Endometrium (tissue), 2 donors: ENCODE measurements at regions not wholly inside any gene's neighbourhood (a gene's known extent, or its start where the extent isn't known, plus 50 kb on each side); places are given as distances from the start of the nearest gene placed in this dataset.

Experiments used
- FAIRE-seq: peaks from 2 replicates; lab custom pipeline; 2012; peaks lifted over from hg19 to GRCh38; lab: Jason Lieb, UNC
- donor health status: control.
- donor health status: control.

GRCh38 chr5:4197151-4197550 is 601.5 kb downstream of the IRX1 start:
- FAIRE-seq = no peak

GRCh38 chr5:4198461-4198860 is 602.8 kb downstream of the IRX1 start:
- FAIRE-seq = no peak

GRCh38 chr5:4199049-4199841 is 603.6 kb downstream of the IRX1 start:
- no peak for FAIRE-seq

GRCh38 chr5:4203146-4203545 is 607.5 kb downstream of the IRX1 start:
- no peak for FAIRE-seq

- no peak for FAIRE-seq
These were observed 608.9 kb downstream of the IRX1 start for GRCh38 chr5:4204276-4205141.

- FAIRE-seq = no peak
These were observed 609.8 kb downstream of the IRX1 start for GRCh38 chr5:4205398-4205797.

- FAIRE-seq = no peak
These were observed 610.5 kb downstream of the IRX1 start for GRCh38 chr5:4206127-4206526.

- no peak for FAIRE-seq
These were observed 611.9 kb downstream of the IRX1 start for GRCh38 chr5:4207486-4207885.

- FAIRE-seq = no peak
These were observed 612.9 kb downstream of the IRX1 start for GRCh38 chr5:4208537-4208936.

GRCh38 chr5:4208996-4209395 is 613.4 kb downstream of the IRX1 start:
- no peak for FAIRE-seq

- no peak for FAIRE-seq
These were observed 616.6 kb downstream of the IRX1 start for GRCh38 chr5:4212071-4212739.

- no peak for FAIRE-seq
These were observed 617.6 kb downstream of the IRX1 start for GRCh38 chr5:4212981-4213819.

GRCh38 chr5:4215143-4215542 is 619.5 kb downstream of the IRX1 start:
- no peak for FAIRE-seq

GRCh38 chr5:4216142-4216541 is 620.5 kb downstream of the IRX1 start:
- FAIRE-seq = no peak

- no peak for FAIRE-seq
These were observed 624.4 kb downstream of the IRX1 start for GRCh38 chr5:4220016-4220415.

- no peak for FAIRE-seq
These were observed 625.4 kb downstream of the IRX1 start for GRCh38 chr5:4221048-4221447.

- no peak for FAIRE-seq
These were observed 626.5 kb downstream of the IRX1 start for GRCh38 chr5:4222147-4222546.

- no peak for FAIRE-seq
These were observed 627.2 kb downstream of the IRX1 start for GRCh38 chr5:4222821-4223220.

- FAIRE-seq = no peak
These were observed 630.1 kb downstream of the IRX1 start for GRCh38 chr5:4225741-4226140.

GRCh38 chr5:4226565-4226964 is 630.9 kb downstream of the IRX1 start:
- FAIRE-seq = no peak

GRCh38 chr5:4228708-4229107 is 633.1 kb downstream of the IRX1 start:
- no peak for FAIRE-seq
